PFSK-1 (cell line): ENCODE measurements at regions not wholly inside any gene's neighbourhood (a gene's known extent, or its start where the extent isn't known, plus 50 kb on each side); places are given as distances from the start of the nearest gene placed in this dataset.

Experiments
- REST ChIP-seq, 2 experiments: IDR thresholded peaks; 2 replicates each; pipeline versions ENCODE4 v1.6.1 to v1.8.0; 2011 to 2012; ENCODE audit warnings: low read depth in 2 of 2, low read length in 2 of 2, control low read depth in 1 of 2, inconsistent platforms in 1 of 2, mild to moderate bottlenecking in 1 of 2, moderate library complexity in 1 of 2; ENCODE audit not compliant: insufficient read depth in 1 of 2
- SIN3A ChIP-seq: IDR thresholded peaks from 2 replicates; pipeline ENCODE4 v1.6.1; 2012; ENCODE audit warnings: mild to moderate bottlenecking, low read length, moderate library complexity, borderline replicate concordance; ENCODE audit not compliant: insufficient read depth

DNA sequence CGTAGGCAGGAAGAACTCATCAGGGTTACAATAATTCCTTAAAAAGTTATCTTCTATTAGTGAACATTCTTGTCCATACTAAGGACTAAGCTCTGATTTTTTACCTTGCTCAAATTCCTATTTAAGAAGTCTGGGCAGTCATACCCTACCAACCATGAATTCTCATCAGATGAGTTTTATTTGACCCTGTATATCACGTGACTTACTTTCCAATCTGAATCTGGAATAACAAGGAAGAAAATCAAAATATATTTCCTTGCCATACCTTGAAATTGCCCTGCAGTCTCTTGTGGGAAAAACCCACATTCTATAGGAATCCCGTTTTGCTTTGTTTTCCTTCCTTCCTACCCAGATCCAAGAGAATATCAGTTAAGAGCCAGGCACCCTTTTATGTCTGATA lies 352.7 kb downstream of the AKAIN1 start:
- TF ChIP-seq REST (IDR thresholded peaks at IDR 0.05; ENCODE audit: insufficient read depth in 1 of 2, low read depth in 2 of 2, low read length in 2 of 2) (no peak), SIN3A (no peak)
